HepG2 (cell line): ENCODE measurements at regions not wholly inside any gene's neighbourhood (a gene's known extent, or its start where the extent isn't known, plus 50 kb on each side); places are given as distances from the start of the nearest gene placed in this dataset.

ENCODE experiments used
- ZEB1 ChIP-seq: IDR thresholded peaks from 2 replicates; pipeline ENCODE4 v1.6.1; 2012; ENCODE audit warnings: mild to moderate bottlenecking, low read depth, inconsistent platforms; ENCODE audit not compliant: insufficient replicate concordance
- ZNF589 ChIP-seq: sonication (generic); formaldehyde crosslinking; conservative IDR thresholded peaks from 2 replicates; pipeline ENCODE4 v1.8.0; 2022; ENCODE audit warnings: mild to moderate bottlenecking, moderate library complexity, missing genetic modification reagents
- TF ChIP-seq, protein P1 (sequence below), 2 experiments: sonication (generic) in 1 of 2; formaldehyde crosslinking in 1 of 2; IDR thresholded peaks; 2 replicates each; pipeline versions ENCODE4 v1.4.0 to v1.6.1; 2018 to 2020; ENCODE audit warnings: missing genetic modification reagents in 2 of 2, borderline replicate concordance in 1 of 2, low read depth in 1 of 2, mild to moderate bottlenecking in 1 of 2, missing biosample characterization in 1 of 2

DNA sequence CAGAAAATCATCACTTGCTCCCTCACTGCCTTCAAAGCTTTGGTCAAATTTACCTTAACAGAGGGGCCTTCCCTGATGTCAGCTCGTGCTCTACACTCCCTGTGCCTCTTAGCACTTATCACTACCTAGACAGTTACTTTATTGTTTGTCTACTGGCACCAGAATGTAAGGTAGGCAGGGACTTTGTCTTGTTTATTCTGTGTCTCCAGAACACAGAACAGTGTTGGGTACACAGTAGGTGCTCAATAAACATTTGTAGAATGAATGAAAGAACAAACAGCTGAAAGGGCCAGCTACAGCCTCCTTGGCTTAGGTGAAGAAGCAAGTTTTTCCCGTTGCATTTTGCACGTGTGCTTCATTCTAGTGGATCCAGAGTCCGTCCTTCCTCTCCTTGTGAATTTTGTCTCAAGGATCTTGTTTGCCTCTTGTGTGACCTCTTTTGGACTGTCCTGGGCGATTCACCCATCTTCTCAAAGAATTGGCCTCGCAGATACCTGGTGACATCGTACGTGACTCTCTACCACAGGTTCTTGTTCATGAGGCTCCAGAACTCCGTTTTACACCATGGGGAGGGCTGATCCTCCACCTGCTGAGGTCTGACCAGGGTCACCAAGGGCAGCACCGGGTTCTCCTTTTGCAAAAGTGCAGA lies 84.2 kb upstream of the ARMC2 start:
- TF ChIP-seq, protein P1, sequence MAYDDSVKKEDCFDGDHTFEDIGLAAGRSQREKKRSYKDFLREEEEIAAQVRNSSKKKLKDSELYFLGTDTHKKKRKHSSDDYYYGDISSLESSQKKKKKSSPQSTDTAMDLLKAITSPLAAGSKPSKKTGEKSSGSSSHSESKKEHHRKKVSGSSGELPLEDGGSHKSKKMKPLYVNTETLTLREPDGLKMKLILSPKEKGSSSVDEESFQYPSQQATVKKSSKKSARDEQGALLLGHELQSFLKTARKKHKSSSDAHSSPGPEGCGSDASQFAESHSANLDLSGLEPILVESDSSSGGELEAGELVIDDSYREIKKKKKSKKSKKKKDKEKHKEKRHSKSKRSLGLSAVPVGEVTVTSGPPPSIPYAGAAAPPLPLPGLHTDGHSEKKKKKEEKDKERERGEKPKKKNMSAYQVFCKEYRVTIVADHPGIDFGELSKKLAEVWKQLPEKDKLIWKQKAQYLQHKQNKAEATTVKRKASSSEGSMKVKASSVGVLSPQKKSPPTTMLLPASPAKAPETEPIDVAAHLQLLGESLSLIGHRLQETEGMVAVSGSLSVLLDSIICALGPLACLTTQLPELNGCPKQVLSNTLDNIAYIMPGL (CRISPR knock-in tag; IDR thresholded peaks at IDR 0.05; ENCODE audit: borderline replicate concordance in 1 of 2, low read depth in 1 of 2), result peak in 1 of 2 experiments; percentile 76; a peak in 2 of 4 replicates
- TF ChIP-seq ZEB1 (peak; percentile 42), ZNF589 (CRISPR knock-in tag) (0 out of 2 replicates have a peak, but pooled peaks have one; percentile 61)
